Neural crest cell (in vitro differentiated cells): ENCODE measurements at regions not wholly inside any gene's neighbourhood (a gene's known extent, or its start where the extent isn't known, plus 50 kb on each side); places are given as distances from the start of the nearest gene placed in this dataset.
"Not testable (repeated sequence)": the region's sequence is repeated elsewhere in the genome, so short reads cannot be mapped to it uniquely, and the experiment has no call there.

Source experiments
- DNase-seq: peaks from one replicate; pipeline ENCODE4 v3.0.0; 2021; ENCODE audit warnings: low read depth, mixed read lengths, low spot score
- H3K27ac Mint-ChIP-seq: one replicate; pipeline ENCODE4 v1.8.0; 2021; ENCODE audit warnings: mild to moderate bottlenecking, mixed read lengths; ENCODE audit not compliant: unreplicated experiment
- H3K27me3 Mint-ChIP-seq: 2 replicates; pipeline ENCODE4 v1.8.0; 2021; ENCODE audit warnings: low read depth, mild to moderate bottlenecking, mixed read lengths
- H3K36me3 Mint-ChIP-seq: 2 replicates; pipeline ENCODE4 v1.8.0; 2021; ENCODE audit warnings: low read depth, mild to moderate bottlenecking, mixed read lengths
- H3K4me1 Mint-ChIP-seq: 2 replicates; pipeline ENCODE4 v1.8.0; 2021; ENCODE audit warnings: mixed read lengths
- H3K4me3 Mint-ChIP-seq: one replicate; pipeline ENCODE4 v1.8.0; 2021; ENCODE audit warnings: mild to moderate bottlenecking, mixed read lengths
- H3K9me3 Mint-ChIP-seq: 2 replicates; pipeline ENCODE4 v1.8.0; 2021; ENCODE audit warnings: mixed read lengths
- CTCF ChIP-seq: fragments of 200-600 bp; sonication (generic); conservative IDR thresholded peaks from 2 replicates; pipeline ENCODE4 v1.5.0; 2021; ENCODE audit warnings: antibody characterized with exemption, mild to moderate bottlenecking

DNA sequence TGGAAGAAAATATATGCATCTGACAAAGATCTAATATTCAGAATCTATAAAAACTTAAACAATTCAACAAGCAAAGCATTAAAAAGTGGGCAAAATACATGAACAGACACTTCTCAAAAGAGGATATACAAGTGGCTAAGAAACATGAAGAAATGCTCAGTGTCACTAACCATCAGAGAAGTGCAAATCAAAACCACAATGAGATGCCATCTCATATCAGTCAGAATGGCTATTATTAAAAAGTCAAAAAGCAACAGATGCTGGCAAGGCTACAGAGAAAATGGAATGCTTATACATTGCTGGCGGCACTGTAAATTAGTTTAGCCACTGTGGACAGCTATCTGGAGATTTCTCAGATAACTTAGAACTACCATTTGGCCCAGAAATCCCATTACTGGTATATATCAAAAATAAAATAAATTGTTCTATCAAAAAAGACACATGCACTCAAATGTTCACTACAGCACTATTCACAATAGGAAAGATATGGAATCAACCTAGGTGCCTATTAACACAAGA is 179.5 kb downstream of the PCTP start:
- Mint-ChIP-seq H3K4me1 (no peaks in the 10 kb centered on the region), H3K36me3 (no peaks in the 10 kb centered on the region), H3K27me3 (peaks cover 6% of the 10 kb centered on the region), H3K9me3 (peaks cover 1% of the 10 kb centered on the region), H3K27ac (no peak overlapping the region), H3K4me3 (no peak overlapping the region)
- no peak for TF ChIP-seq CTCF
- no peak for DNase-seq

- Mint-ChIP-seq H3K27ac (no peak overlapping the region), H3K27me3 (peaks cover 6% of the 10 kb centered on the region), H3K4me3 (no peak overlapping the region), H3K36me3 (no peaks in the 10 kb centered on the region), H3K9me3 (no peaks in the 10 kb centered on the region), H3K4me1 (no peaks in the 10 kb centered on the region)
- no peak for TF ChIP-seq CTCF
- no peak for DNase-seq
Observed at GRCh38 chr17:55931446-55931845, 180.6 kb downstream of the PCTP start.

GRCh38 chr17:55932973-55933372 is 182.1 kb downstream of the PCTP start:
- no peak for DNase-seq
- Mint-ChIP-seq H3K4me3 (no peak overlapping the region), H3K36me3 (no peaks in the 10 kb centered on the region), H3K27ac (no peak overlapping the region), H3K4me1 (no peaks in the 10 kb centered on the region), H3K27me3 (peaks cover 9% of the 10 kb centered on the region), H3K9me3 (no peaks in the 10 kb centered on the region)
- no peak for TF ChIP-seq CTCF

GRCh38 chr17:55939181-55939810 is 188.4 kb downstream of the PCTP start:
- Mint-ChIP-seq H3K9me3 (peaks cover 12% of the 10 kb centered on the region), H3K27me3 (peaks cover 35% of the 10 kb centered on the region)
- not testable (repeated sequence) for DNase-seq, H3K36me3 Mint-ChIP-seq, H3K4me1 Mint-ChIP-seq, H3K27ac Mint-ChIP-seq, H3K4me3 Mint-ChIP-seq

DNA sequence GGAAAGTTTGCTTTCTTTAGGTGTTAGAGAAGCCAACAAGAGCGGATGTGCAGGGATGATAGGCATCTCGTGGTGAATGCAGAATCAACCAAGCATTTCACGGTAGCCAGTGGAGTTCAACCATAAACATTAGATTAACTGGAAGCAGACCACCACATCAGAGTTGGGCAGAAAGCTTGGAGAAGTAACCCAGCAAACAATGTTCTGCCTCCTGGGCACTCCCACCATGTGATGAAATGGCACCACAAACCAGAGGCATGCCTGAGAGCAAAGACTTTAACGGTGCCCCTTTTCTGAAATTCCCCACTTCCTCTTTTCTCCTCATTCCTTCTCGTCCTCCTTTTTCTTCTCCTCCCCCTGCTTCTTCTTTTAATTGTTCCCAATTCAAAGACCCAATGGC is 193.5 kb upstream of the ANKFN1 start:
- Mint-ChIP-seq H3K27me3 (peaks cover 18% of the 10 kb centered on the region), H3K4me1 (peaks cover 5% of the 10 kb centered on the region), H3K9me3 (peaks cover 3% of the 10 kb centered on the region), H3K36me3 (no peaks in the 10 kb centered on the region), H3K4me3 (no peak overlapping the region), H3K27ac (no peak overlapping the region)
- no peak for TF ChIP-seq CTCF
- DNase-seq: no peak

GRCh38 chr17:55961386-55961785 is 191.9 kb upstream of the ANKFN1 start:
- no peak overlapping the region for H3K4me3 Mint-ChIP-seq
- H3K4me1 Mint-ChIP-seq: peaks cover 5% of the 10 kb centered on the region
- H3K36me3 Mint-ChIP-seq: no peaks in the 10 kb centered on the region
- DNase-seq: no peak
- peaks cover 20% of the 10 kb centered on the region for H3K27me3 Mint-ChIP-seq
- peaks cover 4% of the 10 kb centered on the region for H3K9me3 Mint-ChIP-seq
- TF ChIP-seq CTCF: no peak
- H3K27ac Mint-ChIP-seq: no peak overlapping the region
